ENCODE measurements at regions not wholly inside any gene's neighbourhood (a gene's known extent, or its start where the extent isn't known, plus 50 kb on each side); places are given as distances from the start of the nearest gene placed in this dataset.

- no peak overlapping the region for H3K4me3 Mint-ChIP-seq
- H3K4me1 Mint-ChIP-seq (ENCODE audit: low read depth): peaks cover 9% of the 10 kb centered on the region
- peak; percentile 26 for DNase-seq
- no peak overlapping the region for H3K27ac Mint-ChIP-seq
- no peaks in the 10 kb centered on the region for H3K9me3 Mint-ChIP-seq
- no peaks in the 10 kb centered on the region for H3K36me3 Mint-ChIP-seq (ENCODE audit: low read depth)
- peaks cover 13% of the 10 kb centered on the region for H3K27me3 Mint-ChIP-seq (ENCODE audit: insufficient read depth)
- TF ChIP-seq CTCF (IDR thresholded peaks at IDR 0.05): peak; percentile 75
These were observed 160.4 kb downstream of the CPEB2 start for GRCh38 chr4:15162465-15163283.

- Mint-ChIP-seq H3K36me3 (ENCODE audit: low read depth) (no peaks in the 10 kb centered on the region), H3K4me3 (no peak overlapping the region), H3K4me1 (ENCODE audit: low read depth) (peaks cover 9% of the 10 kb centered on the region), H3K27ac (no peak overlapping the region), H3K9me3 (no peaks in the 10 kb centered on the region), H3K27me3 (ENCODE audit: insufficient read depth) (peaks cover 12% of the 10 kb centered on the region)
- no peak for DNase-seq
- TF ChIP-seq CTCF (IDR thresholded peaks at IDR 0.05): no peak
These were observed 161.0 kb downstream of the CPEB2 start for GRCh38 chr4:15163284-15163645.

GRCh38 chr4:15164571-15164970 lies 162.3 kb downstream of the CPEB2 start:
- Mint-ChIP-seq H3K36me3 (ENCODE audit: low read depth) (no peaks in the 10 kb centered on the region), H3K4me1 (ENCODE audit: low read depth) (peaks cover 9% of the 10 kb centered on the region), H3K9me3 (no peaks in the 10 kb centered on the region), H3K27ac (no peak overlapping the region), H3K27me3 (ENCODE audit: insufficient read depth) (peaks cover 16% of the 10 kb centered on the region), H3K4me3 (no peak overlapping the region)
- DNase-seq: peak; percentile 38
- no peak for TF ChIP-seq CTCF (IDR thresholded peaks at IDR 0.05)

- H3K27me3 Mint-ChIP-seq (ENCODE audit: insufficient read depth): peaks cover 18% of the 10 kb centered on the region
- H3K27ac Mint-ChIP-seq: no peak overlapping the region
- peaks cover 18% of the 10 kb centered on the region for H3K9me3 Mint-ChIP-seq
- no peak for TF ChIP-seq CTCF (IDR thresholded peaks at IDR 0.05)
- H3K4me1 Mint-ChIP-seq (ENCODE audit: low read depth): peaks cover 9% of the 10 kb centered on the region
- H3K4me3 Mint-ChIP-seq: no peak overlapping the region
- no peaks in the 10 kb centered on the region; the same call in 1 of the 2 replicates for H3K36me3 Mint-ChIP-seq (ENCODE audit: low read depth)
- DNase-seq: no peak
These were observed 165.5 kb downstream of the CPEB2 start for GRCh38 chr4:15167743-15168142.

- Mint-ChIP-seq H3K4me1 (ENCODE audit: low read depth) (peaks cover 9% of the 10 kb centered on the region), H3K36me3 (ENCODE audit: low read depth) (no peaks in the 10 kb centered on the region; the same call in 1 of the 2 replicates), H3K27ac (no peak overlapping the region), H3K9me3 (peaks cover 23% of the 10 kb centered on the region), H3K4me3 (no peak overlapping the region), H3K27me3 (ENCODE audit: insufficient read depth) (peaks cover 14% of the 10 kb centered on the region)
- no peak for TF ChIP-seq CTCF (IDR thresholded peaks at IDR 0.05)
- no peak for DNase-seq
These were observed 166.5 kb downstream of the CPEB2 start for GRCh38 chr4:15168759-15169158.

Data from HFFc6 (cell line).